CD14-positive monocyte (primary cell): ENCODE measurements at regions not wholly inside any gene's neighbourhood (a gene's known extent, or its start where the extent isn't known, plus 50 kb on each side); places are given as distances from the start of the nearest gene placed in this dataset.

Experiments used
- DNase-seq, 3 donors: peaks; one replicate each; pipeline ENCODE4 v3.0.0-alpha.2; 2011 to 2022
- H2AFZ ChIP-seq: 2 replicates; pipeline ENCODE4 v1.6.0; 2012; ENCODE audit warnings: mild to moderate bottlenecking, low read depth, low read length, inconsistent platforms; ENCODE audit not compliant: insufficient read depth, poor library complexity, severe bottlenecking
- H3K27ac ChIP-seq, 2 donors: 1 replicate in 1 of 2; 2 replicates in 1 of 2; pipeline ENCODE4 v1.5.1; 2012 to 2013; ENCODE audit warnings: low read length in 2 of 2, control low read depth in 1 of 2, inconsistent platforms in 1 of 2, low read depth in 1 of 2, mild to moderate bottlenecking in 1 of 2
- H3K27me3 ChIP-seq, 2 donors: one replicate each; pipeline versions ENCODE4 v1.6.0 to v1.6.1; 2011 to 2013; ENCODE audit warnings: low read length in 2 of 2; ENCODE audit not compliant: control insufficient read depth in 2 of 2, insufficient read depth in 2 of 2
- H3K36me3 ChIP-seq, 2 donors: replicated peaks in 1 of 2; 1 replicate in 1 of 2; 2 replicates in 1 of 2; pipeline versions ENCODE4 v1.5.1 to v1.6.1; 2012 to 2013; ENCODE audit warnings: low read length in 2 of 2, control low read depth in 1 of 2, inconsistent platforms in 1 of 2, mild to moderate bottlenecking in 1 of 2; ENCODE audit not compliant: insufficient read depth in 2 of 2, control insufficient read depth in 1 of 2
- H3K4me1 ChIP-seq, 2 donors: 1 replicate in 1 of 2; 2 replicates in 1 of 2; pipeline versions ENCODE4 v1.5.1 to v1.6.1; 2012 to 2013; ENCODE audit warnings: low read length in 2 of 2, control low read depth in 1 of 2, inconsistent platforms in 1 of 2, mild to moderate bottlenecking in 1 of 2, moderate library complexity in 1 of 2; ENCODE audit not compliant: insufficient read depth in 2 of 2, control insufficient read depth in 1 of 2
- H3K4me2 ChIP-seq: replicated peaks from 2 replicates; pipeline ENCODE3; 2012; ENCODE audit warnings: low read length, moderate library complexity, mild to moderate bottlenecking; ENCODE audit not compliant: poor library complexity, severe bottlenecking; ENCODE audit errors: extremely low read depth
- H3K4me3 ChIP-seq, 3 experiments: fragments of 200-600 bp in 1 of 3; sonication (generic) in 1 of 3; replicated peaks in 1 of 3; 1 replicate in 2 of 3; 2 replicates in 1 of 3; pipeline ENCODE4 v1.5.1; 2011 to 2013; ENCODE audit warnings: low read length in 3 of 3, mild to moderate bottlenecking in 3 of 3, control low read depth in 2 of 3, low read depth in 2 of 3, inconsistent platforms in 1 of 3, moderate library complexity in 1 of 3
- H3K79me2 ChIP-seq: 2 replicates; pipeline ENCODE4 v1.6.0; 2012; ENCODE audit warnings: mild to moderate bottlenecking, control low read depth, inconsistent platforms, low read length, moderate library complexity; ENCODE audit not compliant: insufficient read depth
- H3K9ac ChIP-seq: 2 replicates; pipeline ENCODE4 v1.6.0; 2017; ENCODE audit warnings: low read length, mild to moderate bottlenecking; ENCODE audit not compliant: insufficient read depth, poor library complexity, severe bottlenecking
- H3K9me3 ChIP-seq, 2 donors: replicated peaks in 1 of 2; 1 replicate in 1 of 2; 2 replicates in 1 of 2; pipeline versions ENCODE4 v1.5.1 to v1.6.1; 2012 to 2013; ENCODE audit warnings: low read length in 2 of 2, control low read depth in 1 of 2; ENCODE audit not compliant: control insufficient read depth in 1 of 2, insufficient read depth in 1 of 2
- H4K20me1 ChIP-seq: 2 replicates; pipeline ENCODE4 v1.6.0; 2012; ENCODE audit warnings: mild to moderate bottlenecking, low read length, control low read depth, moderate library complexity; ENCODE audit not compliant: insufficient read depth
- H3K27ac Mint-ChIP-seq, 7 donors: one replicate each; pipeline ENCODE4 v1.8.0; 2020; ENCODE audit warnings: mild to moderate bottlenecking in 7 of 7, mixed read lengths in 7 of 7, moderate library complexity in 6 of 7, inconsistent platforms in 2 of 7
- H3K27me3 Mint-ChIP-seq, 3 donors: one replicate each; pipeline ENCODE4 v1.8.0; 2021 to 2022; ENCODE audit warnings: low read depth in 3 of 3, mild to moderate bottlenecking in 3 of 3, mixed read lengths in 3 of 3, moderate library complexity in 3 of 3, inconsistent platforms in 1 of 3
- H3K36me3 Mint-ChIP-seq, 2 donors: one replicate each; pipeline ENCODE4 v1.8.0; 2020; ENCODE audit warnings: mixed read lengths in 2 of 2, inconsistent platforms in 1 of 2, mild to moderate bottlenecking in 1 of 2
- H3K4me1 Mint-ChIP-seq: one replicate; pipeline ENCODE4 v1.8.0; 2020; ENCODE audit warnings: mild to moderate bottlenecking, mixed read lengths
- H3K4me3 Mint-ChIP-seq, 2 donors: one replicate each; pipeline ENCODE4 v1.8.0; 2020; ENCODE audit warnings: mild to moderate bottlenecking in 2 of 2, mixed read lengths in 2 of 2, moderate library complexity in 1 of 2
- H3K9me3 Mint-ChIP-seq, 7 donors: one replicate each; pipeline ENCODE4 v1.8.0; 2020 to 2022; ENCODE audit warnings: mixed read lengths in 7 of 7, mild to moderate bottlenecking in 6 of 7, moderate library complexity in 6 of 7, inconsistent platforms in 2 of 7
- CTCF ChIP-seq: fragments of 200-600 bp; IDR thresholded peaks from one replicate; pipeline ENCODE4 v1.8.0; 2022; ENCODE audit warnings: antibody characterized with exemption, mild to moderate bottlenecking
- WGBS: methylation state at CpG from one replicate; pipeline ENCODE4 v1.1.5; 2013; ENCODE audit warnings: missing lambda C conversion rate; ENCODE audit not compliant: insufficient coverage; 5-methylcytosine and 5-hydroxymethylcytosine counted together
- intact Hi-C, 2 donors: fragments of 100-400 bp; cut with micrococcal nuclease; formaldehyde crosslinking; loops; one replicate each; pipeline versions ENCODE4 v1.15.0 to v1.15.1; 2023

- TF ChIP-seq CTCF = no peak
- Mint-ChIP-seq H3K9me3 (peaks cover 0 to 16% (median 7%) of the 10 kb centered on the region in 7 donors), H3K4me3 (no peak overlapping the region), H3K27me3 (peaks cover 0 to 3% (median 0%) of the 10 kb centered on the region in 3 donors), H3K27ac (no peak overlapping the region), H3K4me1 (no peaks in the 10 kb centered on the region), H3K36me3 (no peaks in the 10 kb centered on the region)
- Histone ChIP-seq H3K4me2 (no peak overlapping the region), H3K9me3 (peaks cover 3 to 16% of the 10 kb centered on the region in 2 donors), H3K9ac (no peak overlapping the region), H3K79me2 (no peaks in the 10 kb centered on the region), H4K20me1 (no peaks in the 10 kb centered on the region), H3K4me3 (no peak overlapping the region), H2AFZ (no peak overlapping the region), H3K27me3 (no peaks in the 10 kb centered on the region), H3K36me3 (no peaks in the 10 kb centered on the region), H3K27ac (no peak overlapping the region), H3K4me1 (no peaks in the 10 kb centered on the region)
- WGBS = 100% methylated on average over 2 of the region's 3 CpGs
- no peak for DNase-seq
- intact Hi-C loops = no loop called here
These were observed 185.3 kb upstream of the SPOCK3 start for GRCh38 chr4:167419468-167420140.

GRCh38 chr4:167421201-167421600, 186.9 kb upstream of the SPOCK3 start:
- no peaks in the 10 kb centered on the region for H3K36me3 Mint-ChIP-seq
- no peak for DNase-seq
- Histone ChIP-seq H3K9me3 (peaks cover 16 to 24% of the 10 kb centered on the region in 2 donors), H3K4me2 (no peak overlapping the region), H4K20me1 (no peaks in the 10 kb centered on the region), H3K79me2 (no peaks in the 10 kb centered on the region), H2AFZ (no peak overlapping the region), H3K4me1 (no peaks in the 10 kb centered on the region), H3K9ac (no peak overlapping the region), H3K27me3 (no peaks in the 10 kb centered on the region), H3K36me3 (no peaks in the 10 kb centered on the region), H3K4me3 (no peak overlapping the region), H3K27ac (no peak overlapping the region)
- H3K27me3 Mint-ChIP-seq = peaks cover 0 to 3% (median 0%) of the 10 kb centered on the region in 3 donors
- intact Hi-C loops = no loop called here
- TF ChIP-seq CTCF = no peak
- no CpG with 5 or more reads among the region's 1 CpG for WGBS
- H3K4me3 Mint-ChIP-seq = no peak overlapping the region
- H3K27ac Mint-ChIP-seq = no peak overlapping the region
- H3K9me3 Mint-ChIP-seq = peaks cover 0 to 23% (median 13%) of the 10 kb centered on the region in 7 donors
- H3K4me1 Mint-ChIP-seq = no peaks in the 10 kb centered on the region
